ENCODE measurements at regions not wholly inside any gene's neighbourhood (a gene's known extent, or its start where the extent isn't known, plus 50 kb on each side); places are given as distances from the start of the nearest gene placed in this dataset.

DNA sequence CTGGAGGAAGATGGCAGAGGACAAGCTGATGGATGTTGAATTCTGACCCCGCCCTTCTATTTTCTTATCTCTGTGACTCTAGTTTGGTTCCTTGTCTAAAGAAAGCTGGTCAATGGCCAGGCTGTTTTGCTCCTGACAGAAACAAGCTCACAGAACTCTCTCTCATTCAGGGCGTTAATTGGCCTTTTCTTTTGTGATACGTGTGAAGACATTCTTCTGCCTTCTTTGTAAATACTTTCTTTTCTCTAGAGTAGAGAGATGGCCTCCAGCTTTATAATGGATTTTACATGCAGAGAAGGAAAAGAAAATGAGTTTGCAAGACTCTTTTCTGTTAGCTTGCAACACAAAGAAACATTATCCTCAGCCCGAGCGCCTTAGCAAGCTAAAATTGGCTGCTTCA is 492.2 kb upstream of the CCDC196 start:
- no peak for DNase-seq
- Histone ChIP-seq H3K27ac (ENCODE audit: low read depth, low read length) (no peak overlapping the region), H3K27me3 (ENCODE audit: insufficient read depth, low read length, poor library complexity, severe bottlenecking) (no peaks in the 10 kb centered on the region), H3K9me3 (ENCODE audit: low read length) (no peaks in the 10 kb centered on the region), H3K4me3 (ENCODE audit: low read length) (no peak overlapping the region), H3K4me1 (ENCODE audit: insufficient read depth, low read length) (peaks cover 11% of the 10 kb centered on the region), H3K36me3 (ENCODE audit: insufficient read depth, low read length) (no peaks in the 10 kb centered on the region)
- Mint-ChIP-seq H3K4me1 (peaks cover 8 to 22% (median 20%) of the 10 kb centered on the region in 3 donors), H3K9me3 (peaks cover 0 to 7% (median 3%) of the 10 kb centered on the region in 5 donors), H3K36me3 (peaks cover 0 to 10% (median 3%) of the 10 kb centered on the region in 3 donors), H3K27me3 (peaks cover 0 to 4% of the 10 kb centered on the region in 2 donors), H3K4me3 (no peak overlapping the region), H3K27ac (no peak overlapping the region)
- CTCF ChIA-PET: no interaction called here
- POLR2A ChIA-PET: no interaction called here

GRCh38 chr14:65997347-65997746 is 488.8 kb upstream of the CCDC196 start:
- H3K4me1 Mint-ChIP-seq: peaks cover 8 to 17% (median 16%) of the 10 kb centered on the region in 3 donors
- CTCF ChIA-PET: no interaction called here
- Histone ChIP-seq H3K4me3 (ENCODE audit: low read length) (no peak overlapping the region), H3K27me3 (ENCODE audit: insufficient read depth, low read length, poor library complexity, severe bottlenecking) (no peaks in the 10 kb centered on the region), H3K36me3 (ENCODE audit: insufficient read depth, low read length) (no peaks in the 10 kb centered on the region), H3K27ac (ENCODE audit: low read depth, low read length) (no peak overlapping the region), H3K9me3 (ENCODE audit: low read length) (no peaks in the 10 kb centered on the region), H3K4me1 (ENCODE audit: insufficient read depth, low read length) (peaks cover 11% of the 10 kb centered on the region)
- no peak overlapping the region for H3K4me3 Mint-ChIP-seq
- no peak overlapping the region for H3K27ac Mint-ChIP-seq
- POLR2A ChIA-PET: no interaction called here
- peaks cover 0 to 39% (median 7%) of the 10 kb centered on the region in 3 donors for H3K36me3 Mint-ChIP-seq
- no peak for DNase-seq
- peaks cover 9 to 32% (median 23%) of the 10 kb centered on the region in 5 donors for H3K9me3 Mint-ChIP-seq
- H3K27me3 Mint-ChIP-seq: peaks cover 11 to 21% of the 10 kb centered on the region in 2 donors

- Histone ChIP-seq H3K27me3 (ENCODE audit: insufficient read depth, low read length, poor library complexity, severe bottlenecking) (no peaks in the 10 kb centered on the region), H3K36me3 (ENCODE audit: insufficient read depth, low read length) (no peaks in the 10 kb centered on the region), H3K4me1 (ENCODE audit: insufficient read depth, low read length) (no peaks in the 10 kb centered on the region), H3K27ac (ENCODE audit: low read depth, low read length) (no peak overlapping the region), H3K4me3 (ENCODE audit: low read length) (no peak overlapping the region), H3K9me3 (ENCODE audit: low read length) (no peaks in the 10 kb centered on the region)
- Mint-ChIP-seq H3K9me3 (peaks cover 14 to 32% (median 27%) of the 10 kb centered on the region in 5 donors), H3K27me3 (peaks cover 11 to 34% of the 10 kb centered on the region in 2 donors), H3K4me1 (no peaks in the 10 kb centered on the region), H3K36me3 (peaks cover 0 to 55% (median 7%) of the 10 kb centered on the region in 3 donors), H3K4me3 (no peak overlapping the region), H3K27ac (no peak overlapping the region)
- CTCF ChIA-PET: no interaction called here
- no peak for DNase-seq
- POLR2A ChIA-PET: no interaction called here
These were observed 486.3 kb upstream of the CCDC196 start for GRCh38 chr14:65999865-66000264.

DNA sequence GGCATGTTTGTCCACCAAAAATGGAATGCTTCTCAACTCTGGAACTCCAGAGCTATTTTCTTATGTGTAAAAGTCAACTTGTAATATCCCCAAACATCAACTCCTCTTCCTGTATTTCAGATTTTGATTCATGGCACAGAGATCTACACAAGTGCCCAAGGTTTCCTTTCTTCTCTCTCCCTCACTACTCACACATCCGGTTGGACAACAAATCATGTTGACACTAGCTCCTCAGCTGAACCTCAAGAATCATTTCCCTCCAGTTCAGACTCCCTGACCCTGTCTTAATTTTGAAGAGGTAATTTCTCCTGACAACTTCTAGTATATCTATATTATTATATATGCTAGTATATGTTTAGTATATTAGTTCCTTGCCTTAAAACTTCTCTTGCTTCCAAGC is 485.4 kb upstream of the CCDC196 start:
- no peaks in the 10 kb centered on the region for H3K36me3 ChIP-seq (ENCODE audit: insufficient read depth, low read length)
- Mint-ChIP-seq H3K27ac (no peak overlapping the region), H3K4me1 (no peaks in the 10 kb centered on the region), H3K36me3 (peaks cover 0 to 55% (median 7%) of the 10 kb centered on the region in 3 donors), H3K9me3 (peaks cover 14 to 32% (median 27%) of the 10 kb centered on the region in 5 donors), H3K4me3 (no peak overlapping the region), H3K27me3 (peaks cover 11 to 34% of the 10 kb centered on the region in 2 donors)
- POLR2A ChIA-PET: no interaction called here
- no peaks in the 10 kb centered on the region for H3K27me3 ChIP-seq (ENCODE audit: insufficient read depth, low read length, poor library complexity, severe bottlenecking)
- no peaks in the 10 kb centered on the region for H3K9me3 ChIP-seq (ENCODE audit: low read length)
- no peak overlapping the region for H3K27ac ChIP-seq (ENCODE audit: low read depth, low read length)
- CTCF ChIA-PET: no interaction called here
- no peak for DNase-seq
- no peak overlapping the region for H3K4me3 ChIP-seq (ENCODE audit: low read length)
- H3K4me1 ChIP-seq (ENCODE audit: insufficient read depth, low read length): no peaks in the 10 kb centered on the region

DNA sequence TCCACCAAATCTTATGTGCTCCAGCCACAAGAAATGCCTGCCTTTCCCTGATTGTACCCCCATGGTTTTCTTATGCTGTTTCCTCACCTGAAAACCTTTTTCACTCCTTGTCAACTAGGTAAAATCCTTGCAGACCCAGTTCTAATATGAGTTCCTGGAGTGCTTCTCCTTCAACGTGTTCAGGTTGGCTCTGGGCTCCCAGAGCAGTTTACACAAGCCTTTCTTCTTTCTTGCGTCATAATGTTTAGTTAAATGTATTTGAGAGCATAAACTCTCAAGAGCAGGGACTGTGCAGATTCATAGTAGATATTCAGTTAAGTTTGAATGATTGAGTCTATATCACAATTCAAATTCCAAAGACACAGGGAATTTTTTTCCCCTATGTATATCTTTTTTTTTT is 484.8 kb upstream of the CCDC196 start:
- Histone ChIP-seq H3K9me3 (ENCODE audit: low read length) (no peaks in the 10 kb centered on the region), H3K4me3 (ENCODE audit: low read length) (no peak overlapping the region), H3K27me3 (ENCODE audit: insufficient read depth, low read length, poor library complexity, severe bottlenecking) (no peaks in the 10 kb centered on the region), H3K36me3 (ENCODE audit: insufficient read depth, low read length) (no peaks in the 10 kb centered on the region), H3K27ac (ENCODE audit: low read depth, low read length) (no peak overlapping the region), H3K4me1 (ENCODE audit: insufficient read depth, low read length) (no peaks in the 10 kb centered on the region)
- H3K27me3 Mint-ChIP-seq: peaks cover 11 to 34% of the 10 kb centered on the region in 2 donors
- POLR2A ChIA-PET: no interaction called here
- H3K4me1 Mint-ChIP-seq: no peaks in the 10 kb centered on the region
- H3K4me3 Mint-ChIP-seq: no peak overlapping the region
- H3K36me3 Mint-ChIP-seq: peaks cover 0 to 55% (median 7%) of the 10 kb centered on the region in 3 donors
- CTCF ChIA-PET: no interaction called here
- H3K27ac Mint-ChIP-seq: no peak overlapping the region
- DNase-seq: no peak
- H3K9me3 Mint-ChIP-seq: peaks cover 14 to 32% (median 27%) of the 10 kb centered on the region in 5 donors

GRCh38 chr14:66003082-66003730 is 483.0 kb upstream of the CCDC196 start:
- H3K27me3 Mint-ChIP-seq: peaks cover 13 to 34% of the 10 kb centered on the region in 2 donors
- ChIA-PET POLR2A (no interaction called here), CTCF (no interaction called here)
- no peak overlapping the region for H3K4me3 Mint-ChIP-seq
- H3K9me3 ChIP-seq (ENCODE audit: low read length): no peaks in the 10 kb centered on the region
- H3K4me3 ChIP-seq (ENCODE audit: low read length): no peak overlapping the region
- H3K27ac ChIP-seq (ENCODE audit: low read depth, low read length): no peak overlapping the region
- H3K27ac Mint-ChIP-seq: no peak overlapping the region
- no peaks in the 10 kb centered on the region for H3K36me3 ChIP-seq (ENCODE audit: insufficient read depth, low read length)
- H3K27me3 ChIP-seq (ENCODE audit: insufficient read depth, low read length, poor library complexity, severe bottlenecking): no peaks in the 10 kb centered on the region
- H3K4me1 Mint-ChIP-seq: no peaks in the 10 kb centered on the region
- H3K9me3 Mint-ChIP-seq: peaks cover 14 to 31% (median 27%) of the 10 kb centered on the region in 5 donors
- peaks cover 0 to 54% (median 7%) of the 10 kb centered on the region in 3 donors for H3K36me3 Mint-ChIP-seq
- DNase-seq: no peak
- H3K4me1 ChIP-seq (ENCODE audit: insufficient read depth, low read length): no peaks in the 10 kb centered on the region

DNA sequence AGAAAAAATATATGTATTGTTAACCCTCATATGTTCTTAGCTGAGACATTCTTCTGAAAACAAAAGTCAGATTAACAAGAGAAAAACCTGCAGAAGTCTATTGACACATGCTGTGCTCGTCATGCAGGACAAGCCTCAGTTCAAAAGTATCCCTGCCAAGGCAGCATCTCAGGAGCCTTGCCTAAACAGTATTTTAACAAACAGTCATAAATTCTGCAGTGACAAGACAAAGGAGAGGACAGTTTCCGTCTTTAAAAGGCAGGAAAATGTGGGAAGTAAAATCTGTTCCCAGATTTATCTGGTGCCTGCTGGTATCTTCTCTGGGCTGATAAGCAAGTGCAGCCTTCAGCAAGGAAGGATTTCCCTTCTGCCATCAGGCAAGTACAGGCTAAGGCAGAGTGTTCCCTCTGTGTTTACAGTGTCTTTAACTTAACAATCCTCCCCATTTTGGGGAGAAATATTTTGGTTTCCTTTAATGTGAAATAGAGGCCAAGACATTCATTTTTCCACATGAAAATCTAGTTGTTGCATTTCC is 480.2 kb upstream of the CCDC196 start:
- ChIA-PET CTCF (no interaction called here), POLR2A (no interaction called here)
- H3K27me3 Mint-ChIP-seq: peaks cover 6 to 23% of the 10 kb centered on the region in 2 donors
- Histone ChIP-seq H3K36me3 (ENCODE audit: insufficient read depth, low read length) (no peaks in the 10 kb centered on the region), H3K27ac (ENCODE audit: low read depth, low read length) (no peak overlapping the region), H3K9me3 (ENCODE audit: low read length) (no peaks in the 10 kb centered on the region), H3K27me3 (ENCODE audit: insufficient read depth, low read length, poor library complexity, severe bottlenecking) (no peaks in the 10 kb centered on the region), H3K4me3 (ENCODE audit: low read length) (no peak overlapping the region), H3K4me1 (ENCODE audit: insufficient read depth, low read length) (no peaks in the 10 kb centered on the region)
- peaks cover 5 to 14% (median 7%) of the 10 kb centered on the region in 5 donors for H3K9me3 Mint-ChIP-seq
- DNase-seq: no peak
- H3K4me3 Mint-ChIP-seq: no peak overlapping the region
- H3K27ac Mint-ChIP-seq: no peak overlapping the region
- H3K4me1 Mint-ChIP-seq: no peaks in the 10 kb centered on the region
- H3K36me3 Mint-ChIP-seq: peaks cover 0 to 32% (median 1%) of the 10 kb centered on the region in 3 donors

DNA sequence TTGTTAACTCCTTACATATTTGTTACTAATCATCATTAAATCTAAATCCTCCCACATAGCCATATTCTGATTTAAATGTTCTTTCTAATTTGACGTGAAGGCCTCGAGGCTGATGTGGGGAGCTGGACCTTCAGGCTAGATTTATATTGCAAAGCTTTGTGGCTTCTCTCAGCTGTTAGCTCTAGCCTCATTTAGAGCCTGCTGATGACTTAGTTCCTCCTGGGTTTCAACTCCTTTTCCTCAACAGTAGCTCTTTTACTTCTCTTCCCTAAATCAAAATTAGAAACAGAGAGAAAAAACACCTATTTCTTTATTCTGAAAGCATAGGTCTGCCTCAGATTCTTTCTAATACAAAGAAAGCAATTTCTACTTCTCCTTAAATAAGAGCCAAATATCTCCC is 477.5 kb upstream of the CCDC196 start:
- Histone ChIP-seq H3K4me1 (ENCODE audit: insufficient read depth, low read length) (no peaks in the 10 kb centered on the region), H3K36me3 (ENCODE audit: insufficient read depth, low read length) (no peaks in the 10 kb centered on the region), H3K4me3 (ENCODE audit: low read length) (no peak overlapping the region), H3K9me3 (ENCODE audit: low read length) (no peaks in the 10 kb centered on the region), H3K27ac (ENCODE audit: low read depth, low read length) (no peak overlapping the region), H3K27me3 (ENCODE audit: insufficient read depth, low read length, poor library complexity, severe bottlenecking) (no peaks in the 10 kb centered on the region)
- H3K4me1 Mint-ChIP-seq: no peaks in the 10 kb centered on the region
- DNase-seq: no peak
- peaks cover 0 to 5% (median 4%) of the 10 kb centered on the region in 5 donors for H3K9me3 Mint-ChIP-seq
- H3K27me3 Mint-ChIP-seq: peaks cover 1 to 6% of the 10 kb centered on the region in 2 donors
- H3K27ac Mint-ChIP-seq: no peak overlapping the region
- ChIA-PET CTCF (no interaction called here), POLR2A (no interaction called here)
- H3K4me3 Mint-ChIP-seq: no peak overlapping the region
- peaks cover 0 to 12% (median 0%) of the 10 kb centered on the region in 3 donors for H3K36me3 Mint-ChIP-seq
